Ovary (tissue), 3 donors: ENCODE measurements at regions not wholly inside any gene's neighbourhood (a gene's known extent, or its start where the extent isn't known, plus 50 kb on each side); places are given as distances from the start of the nearest gene placed in this dataset.

Experiments used
- CTCF ChIP-seq, 3 donors: fragments of 450-650 bp in 2 of 3; fragments of 200-600 bp in 1 of 3; IDR thresholded peaks; one replicate each; pipeline versions ENCODE4 v1.5.1 to v1.8.0; 2016 to 2022; ENCODE audit warnings: antibody characterized with exemption in 3 of 3, mild to moderate bottlenecking in 1 of 3
- POLR2A ChIP-seq: fragments of 450-650 bp; IDR thresholded peaks from one replicate; pipeline ENCODE4 v1.6.1; 2017; ENCODE audit warnings: antibody characterized with exemption, mild to moderate bottlenecking, moderate library complexity
- donor health status: DM: no; HTN: no; CAD: no.

GRCh38 chr6:23212398-23212797 lies 643.0 kb downstream of the HDGFL1 start:
- TF ChIP-seq CTCF (IDR thresholded peaks at IDR 0.05) = no peak
- TF ChIP-seq POLR2A = no peak
